MG63 (cell line): ENCODE measurements at regions not wholly inside any gene's neighbourhood (a gene's known extent, or its start where the extent isn't known, plus 50 kb on each side); places are given as distances from the start of the nearest gene placed in this dataset.
A peak's percentile ranks its signal among the peaks of the same experiment; 100 is the strongest.

Experiments
- DNase-seq: peaks from one replicate; pipeline ENCODE4 v3.0.0-alpha.2; 2020
- H3K27me3 ChIP-seq: fragments of 250-450 bp; sonication (Bioruptor Pico); 2 replicates; pipeline ENCODE4 v1.5.1; 2020; ENCODE audit warnings: mild to moderate bottlenecking, moderate library complexity
- H3K36me3 ChIP-seq: fragments of 250-450 bp; sonication (Bioruptor Pico); 2 replicates; pipeline ENCODE4 v1.5.1; 2020; ENCODE audit warnings: mild to moderate bottlenecking, moderate library complexity
- H3K4me3 ChIP-seq: fragments of 250-450 bp; sonication (Bioruptor Pico); 2 replicates; pipeline ENCODE4 v1.5.1; 2020; ENCODE audit warnings: mild to moderate bottlenecking, moderate library complexity
- H3K9me3 ChIP-seq: fragments of 250-450 bp; sonication (Bioruptor Pico); 2 replicates; pipeline ENCODE4 v1.5.1; 2020; ENCODE audit warnings: mild to moderate bottlenecking, moderate library complexity

DNA sequence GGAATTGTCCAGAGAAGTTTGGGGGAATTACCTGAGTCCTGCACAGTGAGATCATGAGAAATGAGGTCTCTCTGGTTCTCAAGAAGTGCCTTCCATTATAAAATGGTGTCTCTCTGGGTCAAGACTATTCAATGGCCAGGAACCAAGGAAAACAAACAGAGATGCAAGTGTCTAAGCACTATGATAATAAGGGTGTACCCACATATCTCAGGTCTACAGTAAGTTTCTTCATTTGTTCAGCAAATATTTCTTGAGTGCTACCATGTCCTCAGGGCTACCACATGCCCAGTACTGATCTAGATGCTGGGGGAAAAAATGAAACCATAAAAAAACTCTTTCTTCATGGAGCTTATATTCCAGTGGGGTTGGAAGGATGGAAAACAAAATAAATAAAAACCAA, 170.0 kb downstream of the ACKR3 start:
- Histone ChIP-seq H3K27me3 (no peaks in the 10 kb centered on the region), H3K9me3 (peaks cover 4% of the 10 kb centered on the region; the same call in 1 of the 2 replicates), H3K4me3 (no peak overlapping the region), H3K36me3 (no peaks in the 10 kb centered on the region)
- no peak for DNase-seq

DNA sequence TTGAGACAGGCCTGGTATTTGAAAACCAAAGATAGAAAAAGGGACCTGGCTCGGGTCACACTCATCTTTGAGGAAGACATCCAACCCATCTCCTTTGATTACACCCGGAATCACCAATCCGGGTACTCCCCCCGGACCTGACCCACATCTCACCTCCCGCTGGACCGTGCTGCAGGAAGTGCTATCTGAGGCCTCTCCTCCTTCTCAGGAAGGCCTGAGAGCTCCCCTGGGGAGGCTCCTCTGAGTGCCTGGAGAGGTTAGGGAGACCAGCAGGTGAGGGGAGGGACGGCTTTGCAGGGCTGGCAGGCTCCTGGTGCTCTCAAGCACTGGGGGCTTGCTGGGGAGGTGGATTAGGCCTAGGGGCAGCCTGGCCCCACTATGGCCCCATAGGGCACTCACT, 170.9 kb downstream of the ACKR3 start:
- Histone ChIP-seq H3K36me3 (no peaks in the 10 kb centered on the region), H3K27me3 (no peaks in the 10 kb centered on the region), H3K4me3 (no peak overlapping the region), H3K9me3 (peaks cover 4% of the 10 kb centered on the region; the same call in 1 of the 2 replicates)
- no peak for DNase-seq

DNA sequence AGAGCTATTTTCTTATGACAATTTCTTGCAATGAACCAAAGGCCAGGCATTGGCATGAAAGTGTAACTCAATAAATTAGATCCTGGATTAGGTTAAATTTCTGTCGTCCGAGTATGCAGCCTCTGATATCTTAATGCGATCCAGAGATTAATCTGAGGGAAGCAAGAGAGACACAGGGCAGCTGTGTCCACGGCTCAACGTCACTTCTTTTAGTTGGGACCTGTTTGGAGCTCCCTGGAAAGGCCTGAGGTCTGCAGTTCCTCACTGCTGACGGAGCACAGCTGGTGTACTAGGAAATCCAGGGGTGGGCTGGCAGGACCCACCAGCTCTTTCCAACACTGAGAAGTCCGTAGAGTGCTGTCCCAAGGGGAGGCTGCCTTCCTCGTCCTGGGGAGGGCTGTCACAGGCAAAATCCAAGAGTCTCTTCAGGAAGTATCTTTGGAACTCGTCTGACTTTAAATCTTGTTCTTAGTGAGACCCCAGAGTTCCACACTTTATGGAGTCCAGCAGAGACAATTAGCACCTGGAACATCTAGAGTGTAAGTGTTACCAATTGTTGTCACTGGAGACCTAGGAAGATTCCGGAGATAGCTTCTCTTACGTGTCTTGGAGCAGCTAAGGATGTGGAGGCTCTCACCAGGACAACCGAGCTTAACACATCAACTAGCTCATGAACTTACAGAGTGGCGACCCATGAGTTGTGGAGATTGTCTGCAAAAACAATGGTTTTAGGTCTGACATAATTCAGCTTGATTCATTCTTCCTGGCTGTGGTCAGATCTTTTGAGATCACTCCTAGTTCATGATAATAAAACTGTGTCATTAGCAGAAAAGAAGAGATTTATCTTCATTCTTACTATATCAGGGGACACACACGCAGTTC, 173.7 kb downstream of the ACKR3 start:
- DNase-seq, result peak; percentile 22
- Histone ChIP-seq H3K36me3 (no peaks in the 10 kb centered on the region), H3K4me3 (no peak overlapping the region), H3K27me3 (no peaks in the 10 kb centered on the region), H3K9me3 (peaks cover 4% of the 10 kb centered on the region; the same call in 1 of the 2 replicates)

DNA sequence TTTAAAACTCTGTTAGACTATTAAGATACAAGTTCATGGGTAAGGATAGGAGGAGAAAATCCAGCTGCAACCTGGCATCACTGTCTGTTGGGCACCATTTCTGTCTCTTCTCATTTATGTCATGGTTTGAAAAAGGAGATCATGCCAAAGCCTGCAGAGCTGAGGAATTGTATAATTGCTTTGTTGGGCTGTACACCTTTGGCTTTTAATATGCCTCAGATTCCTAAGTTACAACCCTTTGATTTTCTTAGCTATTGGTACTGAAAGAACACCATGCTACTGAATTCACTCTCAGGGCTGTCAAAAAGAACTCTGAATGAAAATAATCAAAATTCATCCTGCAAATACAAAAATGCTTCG, 174.3 kb downstream of the ACKR3 start:
- Histone ChIP-seq H3K4me3 (no peak overlapping the region), H3K36me3 (no peaks in the 10 kb centered on the region), H3K27me3 (no peaks in the 10 kb centered on the region), H3K9me3 (peaks cover 4% of the 10 kb centered on the region; the same call in 1 of the 2 replicates)
- no peak for DNase-seq

DNA sequence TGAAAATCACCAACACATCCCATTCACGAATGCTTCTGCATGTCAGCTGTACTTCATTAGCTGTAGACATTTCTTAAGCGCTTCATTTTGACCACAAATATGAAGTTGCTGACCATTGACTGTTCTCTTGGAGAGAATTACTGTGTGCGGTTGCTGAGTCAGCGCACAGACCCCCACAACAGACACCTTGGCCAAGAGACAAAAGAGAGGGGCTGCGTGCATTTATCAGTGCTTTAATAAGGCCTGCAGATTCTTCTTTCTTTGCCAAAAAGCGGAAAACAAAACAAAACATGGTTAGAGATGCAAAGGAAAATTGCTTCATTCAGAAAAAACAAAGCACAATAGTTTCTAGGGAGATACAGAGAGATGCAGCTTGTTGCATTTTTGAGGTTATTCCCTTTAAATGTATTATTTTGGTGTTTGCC, 174.7 kb downstream of the ACKR3 start:
- Histone ChIP-seq H3K27me3 (no peaks in the 10 kb centered on the region), H3K4me3 (no peak overlapping the region), H3K36me3 (no peaks in the 10 kb centered on the region), H3K9me3 (peaks cover 4% of the 10 kb centered on the region; the same call in 1 of the 2 replicates)
- peak; percentile 81 for DNase-seq

DNA sequence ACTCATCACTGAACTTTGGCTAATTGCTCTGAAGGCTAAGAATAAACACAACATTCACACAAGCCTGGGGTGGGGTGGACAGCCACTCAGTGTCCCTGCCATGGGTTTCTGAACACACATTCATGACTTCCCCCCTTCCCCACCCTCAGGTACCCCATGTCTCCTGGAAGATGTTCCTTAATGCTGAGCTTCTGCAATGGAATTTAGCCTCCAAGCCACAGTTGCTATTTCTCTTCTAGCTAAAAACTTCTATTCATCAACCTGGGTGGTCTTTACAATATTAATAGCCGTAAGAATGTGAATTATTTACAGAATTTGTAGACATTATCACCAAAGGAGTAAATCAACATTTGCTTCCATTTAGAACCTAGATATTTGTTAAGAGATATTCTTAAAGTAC, 175.1 kb downstream of the ACKR3 start:
- Histone ChIP-seq H3K4me3 (no peak overlapping the region), H3K36me3 (no peaks in the 10 kb centered on the region), H3K9me3 (peaks cover 4% of the 10 kb centered on the region; the same call in 1 of the 2 replicates), H3K27me3 (no peaks in the 10 kb centered on the region)
- DNase-seq, result no peak

DNA sequence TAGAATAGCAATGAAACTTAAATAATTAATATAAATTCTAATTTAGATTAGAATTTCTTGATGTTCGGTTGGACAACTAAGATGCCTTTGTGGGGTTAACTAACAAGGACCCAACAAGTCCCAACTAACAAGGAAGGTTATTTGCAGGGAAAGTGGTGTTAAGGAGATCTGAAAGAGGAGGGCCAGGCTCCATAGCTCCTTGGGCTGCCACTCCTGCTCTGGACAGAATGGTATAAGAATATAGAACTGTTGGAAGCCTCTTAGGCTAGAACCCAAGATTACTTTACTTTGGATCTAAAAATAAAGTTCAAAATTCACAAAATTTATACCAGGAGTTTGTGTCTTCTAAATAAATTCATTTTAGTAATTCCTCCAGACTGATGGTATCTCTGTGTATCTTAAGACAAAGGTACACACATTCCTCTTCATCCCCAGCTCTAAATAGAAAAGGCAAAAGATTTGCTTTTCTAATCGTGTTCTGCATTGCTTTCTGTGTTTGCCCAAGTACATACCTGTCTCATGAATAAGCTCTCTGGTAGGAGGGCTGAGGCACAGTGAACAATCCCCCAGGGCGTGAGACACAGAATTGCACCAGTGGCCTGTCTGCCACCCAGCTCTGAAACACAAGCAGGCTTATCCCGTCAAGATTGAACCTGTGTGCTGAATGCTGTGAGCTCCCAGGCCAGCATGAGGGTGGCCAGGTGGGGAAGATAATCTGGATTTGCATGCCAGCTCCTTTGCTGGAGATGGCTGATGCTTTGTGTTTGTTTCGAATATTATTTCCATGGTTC, 176.0 kb downstream of the ACKR3 start:
- no peak overlapping the region for H3K4me3 ChIP-seq
- no peaks in the 10 kb centered on the region for H3K36me3 ChIP-seq
- peaks cover 4% of the 10 kb centered on the region; the same call in 1 of the 2 replicates for H3K9me3 ChIP-seq
- peak; percentile 54 for DNase-seq
- no peaks in the 10 kb centered on the region for H3K27me3 ChIP-seq

DNA sequence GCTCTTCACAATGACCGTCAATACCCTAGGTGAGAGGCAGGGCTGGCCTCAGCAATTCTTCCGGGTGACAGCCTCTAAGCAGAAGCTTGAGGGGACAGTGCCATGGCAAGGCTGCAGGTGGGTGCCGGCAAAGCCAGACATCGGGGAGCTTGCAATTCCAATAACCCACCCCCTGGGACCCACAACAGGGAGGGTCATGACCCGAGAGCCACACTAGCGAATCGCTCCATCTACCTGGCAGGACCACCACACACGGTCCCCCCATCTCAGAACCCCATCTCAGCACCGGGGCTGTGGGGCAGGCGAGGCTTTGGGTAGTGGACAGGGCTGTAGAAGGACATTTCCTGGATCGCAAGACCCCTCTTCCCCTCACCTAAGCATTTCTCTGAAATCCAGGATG, 177.2 kb downstream of the ACKR3 start:
- Histone ChIP-seq H3K27me3 (no peaks in the 10 kb centered on the region), H3K4me3 (no peak overlapping the region), H3K9me3 (no peaks in the 10 kb centered on the region), H3K36me3 (no peaks in the 10 kb centered on the region)
- no peak for DNase-seq

DNA sequence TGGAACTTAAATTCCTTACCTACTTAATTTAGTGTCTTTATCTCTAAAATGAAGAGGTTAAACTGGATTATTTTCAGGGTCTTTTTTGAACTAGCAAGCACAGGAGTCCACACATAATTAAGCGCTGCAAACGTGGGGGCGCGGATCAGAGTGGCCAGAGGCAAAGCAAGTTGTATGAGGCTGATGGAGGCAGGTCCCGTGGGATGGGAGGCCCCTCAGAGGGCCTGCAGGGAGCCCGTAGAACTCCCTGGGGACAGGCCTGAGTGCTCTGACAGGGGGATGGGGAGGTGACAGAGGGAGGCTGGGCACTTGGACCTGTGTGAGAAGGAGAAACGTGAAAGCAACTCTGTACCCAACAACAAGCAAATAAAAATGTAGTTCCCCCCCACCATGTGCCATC, 177.8 kb downstream of the ACKR3 start:
- Histone ChIP-seq H3K27me3 (no peaks in the 10 kb centered on the region), H3K9me3 (no peaks in the 10 kb centered on the region), H3K36me3 (no peaks in the 10 kb centered on the region), H3K4me3 (no peak overlapping the region)
- no peak for DNase-seq

DNA sequence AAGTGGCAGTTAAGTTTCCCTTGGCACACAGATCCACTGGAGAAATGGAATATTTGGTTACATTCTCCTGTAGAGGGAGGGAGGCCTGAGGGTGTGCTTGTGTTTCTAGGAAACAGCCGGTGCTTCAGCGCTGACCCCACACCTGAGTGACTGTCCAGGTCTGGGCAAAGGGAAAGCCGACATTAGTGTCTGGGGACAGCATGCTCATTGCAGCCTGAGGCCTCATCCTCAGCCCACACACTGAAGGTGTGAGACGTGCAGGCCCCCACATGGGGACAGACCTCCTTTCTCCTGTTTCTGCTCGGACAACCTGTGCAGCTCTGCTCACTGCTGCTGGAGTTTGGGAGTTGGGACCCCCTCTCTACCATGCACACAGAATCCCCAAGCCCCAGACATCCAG, 178.3 kb downstream of the ACKR3 start:
- H3K4me3 ChIP-seq, result no peak overlapping the region
- no peak for DNase-seq
- H3K36me3 ChIP-seq, result no peaks in the 10 kb centered on the region
- no peaks in the 10 kb centered on the region for H3K9me3 ChIP-seq
- H3K27me3 ChIP-seq, result no peaks in the 10 kb centered on the region

DNA sequence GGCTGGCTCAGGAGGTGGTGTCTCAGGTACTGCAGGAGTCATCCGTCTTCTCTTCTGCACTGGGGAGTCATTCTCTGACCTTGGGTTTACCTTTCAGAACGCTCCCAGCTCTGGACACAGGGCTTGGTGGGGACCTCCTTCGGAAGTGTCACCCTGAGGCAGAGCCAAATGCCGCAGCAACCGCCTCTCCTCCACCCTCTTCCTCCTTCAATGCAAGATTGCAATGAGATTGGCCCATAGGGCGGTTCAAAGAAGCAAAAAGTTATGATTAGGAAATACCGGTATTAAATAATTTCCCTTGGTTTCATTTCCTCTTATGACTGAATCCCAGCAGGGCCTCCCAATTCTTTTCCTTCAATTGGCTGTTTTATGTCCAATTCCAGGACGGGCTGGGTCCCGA, 178.8 kb downstream of the ACKR3 start:
- Histone ChIP-seq H3K4me3 (no peak overlapping the region), H3K9me3 (no peaks in the 10 kb centered on the region), H3K36me3 (no peaks in the 10 kb centered on the region), H3K27me3 (no peaks in the 10 kb centered on the region)
- DNase-seq, result no peak

DNA sequence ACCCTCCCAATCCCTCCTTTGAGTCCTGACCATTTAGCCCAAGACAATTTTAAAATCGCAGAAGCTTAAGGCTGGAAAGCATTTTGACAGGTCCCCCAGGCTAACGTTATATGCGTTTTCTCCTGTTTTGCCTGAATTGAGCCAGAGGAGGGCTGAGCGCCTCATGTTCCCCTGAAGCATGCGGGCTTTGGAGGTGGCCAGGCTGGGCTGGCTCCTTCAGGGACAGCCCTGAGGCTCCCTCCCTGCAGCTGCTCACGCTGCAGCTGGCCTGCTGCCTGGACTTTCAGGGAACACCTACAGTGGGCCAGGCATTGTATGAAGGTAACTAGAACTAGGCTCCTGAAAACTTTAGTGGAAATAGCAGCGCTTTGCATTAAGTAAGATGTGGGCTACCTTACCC, 179.2 kb downstream of the ACKR3 start:
- Histone ChIP-seq H3K36me3 (no peaks in the 10 kb centered on the region), H3K27me3 (no peaks in the 10 kb centered on the region), H3K4me3 (no peak overlapping the region), H3K9me3 (no peaks in the 10 kb centered on the region)
- DNase-seq, result no peak

DNA sequence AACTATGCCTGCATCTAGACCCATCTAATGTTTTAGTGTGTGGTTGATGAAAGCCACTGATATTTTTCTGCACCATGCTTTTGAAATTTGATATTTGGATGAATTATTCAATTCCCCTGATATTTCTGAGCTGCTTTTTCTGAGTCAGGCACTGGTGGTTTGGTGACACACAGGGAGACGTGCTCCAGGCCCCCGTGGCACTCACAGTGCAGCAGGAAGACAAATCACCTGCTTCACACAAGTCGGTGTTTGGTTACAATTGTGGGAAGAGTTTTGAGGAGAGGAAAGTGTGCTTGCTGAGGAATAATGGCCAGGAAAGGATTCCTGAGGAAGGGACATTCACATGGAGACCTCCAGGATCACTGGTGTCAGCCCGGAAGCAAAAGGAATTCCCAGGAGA, 179.7 kb downstream of the ACKR3 start:
- Histone ChIP-seq H3K9me3 (no peaks in the 10 kb centered on the region), H3K27me3 (no peaks in the 10 kb centered on the region), H3K36me3 (no peaks in the 10 kb centered on the region), H3K4me3 (no peak overlapping the region)
- DNase-seq, result peak; percentile 42

DNA sequence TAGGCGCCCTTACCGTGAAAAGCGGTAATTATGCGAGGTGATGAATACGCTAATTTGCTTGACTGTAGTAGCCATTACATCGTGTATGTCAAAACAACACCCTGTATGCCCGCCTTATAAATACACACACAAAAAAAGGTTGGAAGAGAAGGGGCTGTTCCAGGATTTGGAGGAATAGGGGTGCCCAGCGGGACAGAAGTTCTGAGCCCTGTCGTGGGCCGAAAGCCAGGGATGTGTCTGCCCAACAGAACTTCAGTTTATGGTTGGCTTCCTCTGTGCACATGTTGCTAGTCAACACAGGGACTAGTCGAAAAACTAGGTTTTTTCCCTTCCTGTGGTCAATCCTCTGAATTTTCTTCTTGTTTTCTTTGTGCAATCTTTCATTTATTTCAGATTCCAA, 182.5 kb downstream of the ACKR3 start:
- Histone ChIP-seq H3K36me3 (no peaks in the 10 kb centered on the region), H3K27me3 (no peaks in the 10 kb centered on the region), H3K4me3 (no peak overlapping the region), H3K9me3 (no peaks in the 10 kb centered on the region)
- no peak for DNase-seq

DNA sequence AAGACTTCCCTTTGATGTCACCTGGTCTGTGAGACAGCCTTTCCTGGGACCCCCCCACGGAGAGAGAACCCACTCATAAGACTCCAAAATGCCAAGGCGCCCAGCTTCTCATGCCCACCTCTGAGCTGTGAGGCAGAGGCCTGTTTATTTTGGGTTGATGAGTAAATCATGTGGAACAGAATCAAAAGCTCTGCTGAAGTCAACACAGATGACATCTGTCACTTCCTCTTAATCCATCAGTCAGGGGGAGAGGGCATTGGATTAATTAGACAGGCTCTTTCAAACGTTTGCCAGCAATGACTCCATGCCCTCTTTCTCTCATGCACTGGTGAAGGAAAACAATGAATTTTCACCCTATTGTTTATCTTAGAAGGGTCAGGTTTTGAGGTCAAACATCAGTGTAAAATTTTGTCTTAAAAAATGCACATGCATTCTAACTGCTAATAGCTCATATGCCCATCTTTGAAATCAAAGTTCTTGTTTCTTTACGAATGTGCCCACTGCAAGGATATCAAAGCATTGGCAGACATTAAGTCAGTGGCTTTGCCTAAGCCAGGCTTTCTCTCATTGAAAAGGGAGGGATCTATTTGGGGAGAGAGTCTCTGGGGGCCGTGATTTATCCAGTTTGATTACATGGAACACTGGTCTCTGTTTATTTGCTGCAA, 184.1 kb downstream of the ACKR3 start:
- H3K36me3 ChIP-seq, result no peaks in the 10 kb centered on the region
- no peaks in the 10 kb centered on the region for H3K27me3 ChIP-seq
- H3K9me3 ChIP-seq, result no peaks in the 10 kb centered on the region
- no peak overlapping the region for H3K4me3 ChIP-seq
- peak; percentile 35 for DNase-seq

DNA sequence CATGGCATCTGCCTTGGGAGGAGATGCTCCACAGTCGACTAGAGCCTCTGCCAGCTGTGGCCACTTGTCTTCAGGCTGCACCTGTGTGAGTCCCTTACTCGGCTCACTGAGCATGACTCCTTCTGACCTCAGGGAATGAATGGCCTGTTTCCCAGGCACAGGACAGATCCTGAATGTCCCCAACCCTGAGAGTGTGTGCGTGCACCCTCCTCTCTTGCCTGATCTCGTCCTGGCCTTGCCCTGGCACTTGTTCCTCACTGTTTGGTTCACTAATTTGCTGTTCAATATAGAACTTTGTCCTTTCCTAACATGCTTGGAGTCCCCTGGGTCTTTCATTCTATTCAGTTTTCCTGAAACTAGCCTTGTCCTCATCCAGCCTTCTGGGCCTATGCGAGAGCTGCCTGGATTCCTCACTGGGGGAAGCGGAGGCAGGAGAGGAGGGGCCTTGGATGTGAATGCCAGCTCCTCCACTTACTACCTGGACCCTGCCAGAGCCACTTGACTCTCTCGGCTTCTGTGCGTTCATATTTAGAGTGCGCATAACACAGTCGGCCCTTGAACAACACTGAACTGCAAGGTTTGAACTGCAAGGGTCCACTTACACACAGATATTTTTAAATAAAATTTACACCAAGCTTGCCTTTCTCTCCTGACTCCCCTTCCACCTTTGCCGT, 184.8 kb downstream of the ACKR3 start:
- no peak for DNase-seq
- no peak overlapping the region for H3K4me3 ChIP-seq
- no peaks in the 10 kb centered on the region for H3K9me3 ChIP-seq
- no peaks in the 10 kb centered on the region for H3K36me3 ChIP-seq
- H3K27me3 ChIP-seq, result no peaks in the 10 kb centered on the region
